ENCODE measurements at regions not wholly inside any gene's neighbourhood (a gene's known extent, or its start where the extent isn't known, plus 50 kb on each side); places are given as distances from the start of the nearest gene placed in this dataset.
A peak's percentile ranks its signal among the peaks of the same experiment; 100 is the strongest.

DNA sequence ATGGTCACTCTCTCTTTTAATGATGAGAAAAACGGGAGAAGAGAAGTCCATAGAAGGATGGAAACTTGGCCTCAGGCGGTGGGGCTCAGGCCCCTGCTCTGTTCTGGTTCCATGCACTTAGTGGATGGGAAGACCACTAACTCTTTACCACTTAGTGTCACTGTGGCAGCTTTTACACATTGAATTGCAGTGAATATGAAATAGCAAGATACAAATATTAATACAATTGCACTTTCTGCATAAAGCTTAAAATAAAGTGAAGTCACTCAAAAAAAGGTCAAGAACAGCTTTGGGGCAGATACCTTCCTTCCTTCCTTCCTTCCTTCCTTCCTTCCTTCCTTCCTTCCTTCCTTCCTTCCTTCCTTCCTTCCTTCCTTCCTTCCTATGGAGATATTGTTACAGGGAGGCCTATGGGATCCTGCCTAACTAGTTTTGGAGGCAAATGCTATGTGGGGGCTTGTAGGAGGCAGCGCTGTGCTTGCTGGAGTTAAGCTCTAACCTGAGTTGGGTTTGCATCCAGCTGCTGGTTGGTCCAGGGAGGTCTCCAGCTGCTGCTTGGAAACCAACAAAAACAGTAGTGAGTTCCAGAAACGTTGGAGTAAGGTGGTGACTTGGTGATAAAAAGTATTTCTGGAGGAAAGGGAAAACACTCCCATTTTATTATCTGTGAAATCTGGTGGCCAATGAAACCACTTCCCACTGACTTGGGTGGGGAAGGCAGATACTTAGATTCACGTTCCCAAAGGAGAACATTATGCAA, 62.3 kb upstream of the NKX2-2 start:
- Histone ChIP-seq H3K27me3 (ENCODE audit: control insufficient read depth, insufficient read depth, low read length) (no peaks in the 10 kb centered on the region), H3K4me3 (ENCODE audit: low read depth, low read length) (no peak overlapping the region), H3K36me3 (ENCODE audit: control insufficient read depth, insufficient read depth, low read length) (no peaks in the 10 kb centered on the region)
- no peak for FAIRE-seq
- no peak for DNase-seq (ENCODE audit: low read depth)
- TF ChIP-seq, protein P1, sequence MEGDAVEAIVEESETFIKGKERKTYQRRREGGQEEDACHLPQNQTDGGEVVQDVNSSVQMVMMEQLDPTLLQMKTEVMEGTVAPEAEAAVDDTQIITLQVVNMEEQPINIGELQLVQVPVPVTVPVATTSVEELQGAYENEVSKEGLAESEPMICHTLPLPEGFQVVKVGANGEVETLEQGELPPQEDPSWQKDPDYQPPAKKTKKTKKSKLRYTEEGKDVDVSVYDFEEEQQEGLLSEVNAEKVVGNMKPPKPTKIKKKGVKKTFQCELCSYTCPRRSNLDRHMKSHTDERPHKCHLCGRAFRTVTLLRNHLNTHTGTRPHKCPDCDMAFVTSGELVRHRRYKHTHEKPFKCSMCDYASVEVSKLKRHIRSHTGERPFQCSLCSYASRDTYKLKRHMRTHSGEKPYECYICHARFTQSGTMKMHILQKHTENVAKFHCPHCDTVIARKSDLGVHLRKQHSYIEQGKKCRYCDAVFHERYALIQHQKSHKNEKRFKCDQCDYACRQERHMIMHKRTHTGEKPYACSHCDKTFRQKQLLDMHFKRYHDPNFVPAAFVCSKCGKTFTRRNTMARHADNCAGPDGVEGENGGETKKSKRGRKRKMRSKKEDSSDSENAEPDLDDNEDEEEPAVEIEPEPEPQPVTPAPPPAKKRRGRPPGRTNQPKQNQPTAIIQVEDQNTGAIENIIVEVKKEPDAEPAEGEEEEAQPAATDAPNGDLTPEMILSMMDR (IDR thresholded peaks at IDR 0.05; ENCODE audit: insufficient read depth, low read length, severe bottlenecking) = no peak

GRCh38 chr20:21575167-21575566, 61.3 kb upstream of the NKX2-2 start:
- Histone ChIP-seq H3K36me3 (ENCODE audit: control insufficient read depth, insufficient read depth, low read length) (no peaks in the 10 kb centered on the region), H3K27me3 (ENCODE audit: control insufficient read depth, insufficient read depth, low read length) (no peaks in the 10 kb centered on the region), H3K4me3 (ENCODE audit: low read depth, low read length) (no peak overlapping the region)
- DNase-seq (ENCODE audit: low read depth) = no peak
- TF ChIP-seq, protein P1 (IDR thresholded peaks at IDR 0.05; ENCODE audit: insufficient read depth, low read length, severe bottlenecking) = no peak
- no peak for FAIRE-seq

- FAIRE-seq = no peak
- TF ChIP-seq, protein P1 (IDR thresholded peaks at IDR 0.05; ENCODE audit: insufficient read depth, low read length, severe bottlenecking) = no peak
- DNase-seq (ENCODE audit: low read depth) = no peak
- H3K4me3 ChIP-seq (ENCODE audit: low read depth, low read length) = no peak overlapping the region
- no peaks in the 10 kb centered on the region for H3K36me3 ChIP-seq (ENCODE audit: control insufficient read depth, insufficient read depth, low read length)
- no peaks in the 10 kb centered on the region for H3K27me3 ChIP-seq (ENCODE audit: control insufficient read depth, insufficient read depth, low read length)
Measured at GRCh38 chr20:21574443-21574842, 60.6 kb upstream of the NKX2-2 start.

- no peak for FAIRE-seq
- Histone ChIP-seq H3K4me3 (ENCODE audit: low read depth, low read length) (no peak overlapping the region), H3K27me3 (ENCODE audit: control insufficient read depth, insufficient read depth, low read length) (no peaks in the 10 kb centered on the region), H3K36me3 (ENCODE audit: control insufficient read depth, insufficient read depth, low read length) (no peaks in the 10 kb centered on the region)
- TF ChIP-seq, protein P1 (IDR thresholded peaks at IDR 0.05; ENCODE audit: insufficient read depth, low read length, severe bottlenecking) = no peak
- DNase-seq (ENCODE audit: low read depth) = no peak
Measured at GRCh38 chr20:21573259-21573658, 59.4 kb upstream of the NKX2-2 start.

DNA sequence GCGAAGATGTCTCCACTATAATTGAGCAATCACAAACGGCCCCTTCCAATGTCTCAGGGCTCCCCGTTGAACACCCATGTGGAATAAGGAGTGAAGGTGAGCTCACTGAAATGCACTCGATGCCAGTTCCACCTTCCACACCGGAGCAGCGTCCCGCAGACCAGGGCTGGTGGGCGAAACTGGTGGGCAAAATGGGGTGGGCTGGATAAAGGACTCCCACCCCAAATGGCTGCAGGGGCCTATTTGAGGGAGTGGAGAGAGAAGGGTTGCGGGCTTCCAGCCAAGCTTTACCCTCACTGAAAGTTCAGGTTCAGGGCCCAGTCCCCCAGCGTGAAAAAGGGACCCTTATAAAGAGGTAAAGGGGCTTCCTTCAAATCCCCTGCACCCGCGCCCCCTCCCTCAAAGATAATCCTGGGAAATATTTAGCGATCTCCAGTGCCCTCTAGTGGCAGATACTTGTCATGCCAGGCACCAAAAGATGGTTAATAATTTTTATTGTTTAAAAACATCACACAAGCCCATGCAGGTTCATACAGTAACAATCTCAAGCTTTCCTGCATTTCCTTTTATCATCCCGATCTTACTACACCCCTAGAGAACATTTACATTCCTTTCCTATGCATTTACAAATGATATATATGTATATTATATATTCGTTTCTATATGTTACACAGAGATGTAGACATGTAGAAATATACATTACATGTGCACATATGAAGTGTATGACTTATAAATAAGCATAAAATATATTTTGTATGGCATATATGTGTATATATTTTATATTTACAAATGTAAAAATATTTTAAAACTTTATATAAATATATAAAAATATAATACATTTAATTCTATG, 58.2 kb upstream of the NKX2-2 start:
- no peaks in the 10 kb centered on the region for H3K27me3 ChIP-seq (ENCODE audit: control insufficient read depth, insufficient read depth, low read length)
- TF ChIP-seq, protein P1 (IDR thresholded peaks at IDR 0.05; ENCODE audit: insufficient read depth, low read length, severe bottlenecking) = peak; percentile 63
- FAIRE-seq = no peak
- H3K4me3 ChIP-seq (ENCODE audit: low read depth, low read length) = no peak overlapping the region
- peak; percentile 18 for DNase-seq (ENCODE audit: low read depth)
- H3K36me3 ChIP-seq (ENCODE audit: control insufficient read depth, insufficient read depth, low read length) = no peaks in the 10 kb centered on the region
